Common myeloid progenitor, CD34-positive (primary cell): ENCODE measurements at regions not wholly inside any gene's neighbourhood (a gene's known extent, or its start where the extent isn't known, plus 50 kb on each side); places are given as distances from the start of the nearest gene placed in this dataset.

Experiments used
- CTCF ChIA-PET: fragments of 350-600 bp; sonication (Branson Sonifier 250); formaldehyde crosslinking; loops from one replicate; lab custom pipeline; 2021; ENCODE audit warnings: antibody characterized with exemption; lab: Charles Lee
- POLR2A ChIA-PET: fragments of 350-600 bp; sonication (Branson Sonifier 250); formaldehyde crosslinking; loops from one replicate; lab custom pipeline; 2021; ENCODE audit warnings: antibody characterized with exemption; lab: Charles Lee
- DNase-seq, 3 donors: peaks; one replicate each; pipeline versions ENCODE4 v3.0.0 to v3.0.0-alpha.2; 2013
- H3K27ac ChIP-seq, 2 experiments: 1 replicate in 1 of 2; 2 replicates in 1 of 2; pipeline ENCODE4 v1.7.0; 2013; ENCODE audit warnings: inconsistent platforms in 2 of 2, low read length in 2 of 2, mild to moderate bottlenecking in 2 of 2, low read depth in 1 of 2, moderate library complexity in 1 of 2; ENCODE audit not compliant: severe bottlenecking in 2 of 2, insufficient read depth in 1 of 2, poor library complexity in 1 of 2
- H3K27me3 ChIP-seq, 5 experiments: replicated peaks in 2 of 5; 1 replicate in 3 of 5; 2 replicates in 2 of 5; pipeline versions ENCODE4 v1.6.1 to v1.7.0; 2013; ENCODE audit warnings: low read length in 4 of 5, mild to moderate bottlenecking in 2 of 5, moderate library complexity in 2 of 5, inconsistent platforms in 1 of 5; ENCODE audit not compliant: insufficient read depth in 5 of 5, control insufficient read depth in 4 of 5
- H3K36me3 ChIP-seq, 4 experiments: 1 replicate in 2 of 4; 2 replicates in 2 of 4; pipeline versions ENCODE4 v1.6.1 to v1.7.0; 2013; ENCODE audit warnings: low read length in 3 of 4, control low read depth in 1 of 4, mild to moderate bottlenecking in 1 of 4; ENCODE audit not compliant: control insufficient read depth in 4 of 4, insufficient read depth in 4 of 4
- H3K4me1 ChIP-seq, 4 experiments: 1 replicate in 3 of 4; 2 replicates in 1 of 4; pipeline versions ENCODE4 v1.6.1 to v1.7.1; 2013; ENCODE audit warnings: low read length in 3 of 4, mild to moderate bottlenecking in 3 of 4, control low read depth in 1 of 4, inconsistent platforms in 1 of 4, moderate library complexity in 1 of 4; ENCODE audit not compliant: control insufficient read depth in 4 of 4, insufficient read depth in 4 of 4; ENCODE audit errors: control extremely low read depth in 1 of 4
- H3K4me3 ChIP-seq, 7 experiments: 1 replicate in 4 of 7; 2 replicates in 3 of 7; pipeline versions ENCODE4 v1.5.1 to v1.7.0; 2013; ENCODE audit warnings: mild to moderate bottlenecking in 7 of 7, low read length in 6 of 7, moderate library complexity in 6 of 7, inconsistent platforms in 2 of 7, low read depth in 2 of 7, control low read depth in 1 of 7; ENCODE audit not compliant: insufficient read depth in 4 of 7, control insufficient read depth in 1 of 7; ENCODE audit errors: extremely low read depth in 1 of 7
- H3K9me3 ChIP-seq, 5 experiments: 1 replicate in 4 of 5; 2 replicates in 1 of 5; pipeline versions ENCODE4 v1.6.1 to v1.7.1; 2013; ENCODE audit warnings: low read length in 4 of 5, mild to moderate bottlenecking in 2 of 5, inconsistent platforms in 1 of 5, low read depth in 1 of 5, moderate library complexity in 1 of 5; ENCODE audit not compliant: control insufficient read depth in 4 of 5, insufficient read depth in 2 of 5; ENCODE audit errors: control extremely low read depth in 1 of 5
- WGBS: methylation state at CpG from one replicate; pipeline ENCODE4 v1.1.5; 2013; ENCODE audit not compliant: insufficient coverage; 5-methylcytosine and 5-hydroxymethylcytosine counted together

DNA sequence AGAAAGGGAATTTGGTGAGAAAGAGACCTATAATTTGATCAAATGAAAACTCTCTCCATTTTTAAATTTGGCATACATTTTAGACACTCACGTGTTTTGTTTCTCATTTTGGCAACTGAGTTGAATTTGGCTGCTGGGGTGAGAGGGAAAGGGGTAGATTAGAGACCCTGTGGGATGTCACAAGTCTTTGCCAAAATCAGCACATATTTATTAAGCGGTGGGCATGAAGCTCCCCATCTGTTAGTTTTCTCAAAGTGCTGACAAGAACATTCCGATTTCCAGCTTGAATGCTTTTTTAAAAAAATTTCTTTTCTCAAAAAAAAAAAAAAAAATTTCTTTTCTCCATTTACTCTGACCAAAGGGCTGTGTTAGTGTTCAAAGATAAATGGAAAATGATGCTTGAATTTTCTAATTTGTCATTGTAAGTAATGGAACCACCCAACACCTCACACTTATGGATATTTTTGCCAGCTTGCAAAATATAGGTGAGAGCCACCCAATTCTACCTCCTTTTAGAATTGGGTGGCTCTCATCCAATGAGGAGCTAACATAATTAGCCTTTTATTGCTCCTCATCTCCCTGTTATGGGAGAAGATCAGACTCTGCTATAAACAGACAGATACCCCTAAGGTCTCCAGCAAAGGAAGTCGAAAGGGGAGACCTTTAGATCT is 222.9 kb upstream of the FN1 start:
- WGBS = 100% methylated on average over 2 of the region's 4 CpGs
- no peaks in the 10 kb centered on the region for H3K9me3 ChIP-seq
- H3K27ac ChIP-seq = no peak overlapping the region

GRCh38 chr2:215657844-215658243 is 222.0 kb upstream of the FN1 start:
- Histone ChIP-seq H3K4me1 (no peaks in the 10 kb centered on the region), H3K27ac (no peak overlapping the region), H3K9me3 (no peaks in the 10 kb centered on the region), H3K36me3 (no peaks in the 10 kb centered on the region), H3K27me3 (peaks cover 0 to 2% (median 0%) of the 10 kb centered on the region in 5 experiments), H3K4me3 (no peak overlapping the region)
- ChIA-PET POLR2A (no interaction called here), CTCF (no interaction called here)
- DNase-seq = no peak
- WGBS = 83% methylated on average over 1 of the region's 5 CpGs

More for the DNA sequence above, 222.9 kb upstream of the FN1 start:
- no peaks in the 10 kb centered on the region for H3K4me1 ChIP-seq
- ChIA-PET CTCF (no interaction called here), POLR2A (no interaction called here)
- no peak for DNase-seq
- H3K4me3 ChIP-seq = no peak overlapping the region
- H3K27me3 ChIP-seq = peaks cover 0 to 2% (median 0%) of the 10 kb centered on the region in 5 experiments
- no peaks in the 10 kb centered on the region for H3K36me3 ChIP-seq

DNA sequence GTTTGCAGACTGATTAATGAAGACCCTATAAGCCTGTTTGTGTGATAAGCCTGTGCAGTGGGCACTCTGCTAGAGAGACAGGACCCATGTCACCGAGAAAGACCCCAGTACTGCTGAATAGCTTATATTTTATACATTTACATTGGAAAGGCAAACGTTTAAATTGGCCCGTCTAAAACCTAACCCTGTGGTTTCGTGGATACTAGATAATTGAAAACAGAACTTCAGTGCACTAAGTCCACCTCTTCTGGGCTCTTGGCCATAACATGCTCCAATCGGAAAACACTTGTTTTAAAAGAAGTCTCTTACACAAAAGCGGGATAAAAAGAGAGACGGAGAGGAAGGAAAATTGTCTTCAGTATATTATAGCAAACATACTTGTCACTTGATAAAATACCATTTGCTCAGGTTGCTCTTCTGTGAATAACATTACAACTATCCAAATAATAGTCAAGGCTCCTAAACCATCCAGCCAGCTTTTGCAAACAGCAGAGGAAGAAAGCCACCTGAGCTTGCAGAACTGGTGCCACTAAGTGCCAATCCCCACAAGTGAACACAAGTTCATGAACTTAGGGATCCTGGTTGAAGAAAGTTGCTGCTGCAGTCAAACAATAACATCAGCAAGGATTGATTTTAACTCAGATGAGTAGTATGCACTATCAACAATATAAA is 218.4 kb upstream of the FN1 start:
- ChIA-PET POLR2A (no interaction called here), CTCF (no interaction called here)
- no peak for DNase-seq
- no peaks in the 10 kb centered on the region for H3K9me3 ChIP-seq
- WGBS = 93% methylated on average over 3 of the region's 7 CpGs
- no peak overlapping the region for H3K4me3 ChIP-seq
- H3K27me3 ChIP-seq = no peaks in the 10 kb centered on the region
- H3K4me1 ChIP-seq = no peaks in the 10 kb centered on the region
- no peaks in the 10 kb centered on the region for H3K36me3 ChIP-seq
- no peak overlapping the region for H3K27ac ChIP-seq

DNA sequence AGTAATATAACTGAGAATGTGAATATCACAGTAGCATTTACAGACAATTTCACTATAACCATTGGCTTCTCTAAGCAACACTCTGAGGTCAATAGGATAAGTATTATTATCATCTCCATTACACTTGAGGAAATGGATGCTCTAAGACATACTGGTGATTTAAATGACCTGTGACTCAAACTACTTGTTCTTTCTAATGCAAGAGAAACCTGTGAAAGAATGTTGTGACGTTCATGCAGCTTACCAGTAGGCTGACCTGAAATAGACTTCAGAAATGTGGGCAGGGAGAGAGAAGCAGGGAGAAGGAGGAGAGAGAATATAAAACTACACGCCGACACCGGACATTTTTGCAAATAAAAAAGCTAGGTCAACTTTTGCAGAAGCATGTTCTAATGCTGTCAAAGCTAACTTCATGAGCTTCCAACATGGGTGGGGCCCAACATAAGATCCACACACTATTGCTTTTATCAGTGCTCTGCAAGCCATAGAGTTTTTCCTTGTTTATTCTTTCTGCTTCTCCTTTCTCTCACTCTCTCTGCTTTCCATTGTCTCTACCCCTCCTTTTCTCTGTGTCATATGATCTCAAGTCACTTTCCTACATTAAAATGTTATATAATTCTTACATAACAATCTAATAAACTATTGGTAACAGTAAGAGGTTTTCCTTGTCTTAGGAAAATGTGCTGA is 217.6 kb upstream of the FN1 start:
- no peaks in the 10 kb centered on the region for H3K9me3 ChIP-seq
- H3K4me1 ChIP-seq = no peaks in the 10 kb centered on the region
- ChIA-PET POLR2A (no interaction called here), CTCF (no interaction called here)
- no peaks in the 10 kb centered on the region for H3K36me3 ChIP-seq
- no peaks in the 10 kb centered on the region for H3K27me3 ChIP-seq
- no peak overlapping the region for H3K27ac ChIP-seq
- no peak for DNase-seq
- WGBS = 100% methylated on average over 1 of the region's 4 CpGs
- no peak overlapping the region for H3K4me3 ChIP-seq

- Histone ChIP-seq H3K27me3 (no peaks in the 10 kb centered on the region), H3K27ac (no peak overlapping the region), H3K4me1 (no peaks in the 10 kb centered on the region), H3K9me3 (no peaks in the 10 kb centered on the region), H3K4me3 (no peak overlapping the region), H3K36me3 (no peaks in the 10 kb centered on the region)
- CTCF ChIA-PET = no interaction called here
- POLR2A ChIA-PET = no interaction called here
- no peak for DNase-seq
- 100% methylated on average over 1 of the region's 2 CpGs for WGBS
Measured at GRCh38 chr2:215652388-215652787, 216.5 kb upstream of the FN1 start.

DNA sequence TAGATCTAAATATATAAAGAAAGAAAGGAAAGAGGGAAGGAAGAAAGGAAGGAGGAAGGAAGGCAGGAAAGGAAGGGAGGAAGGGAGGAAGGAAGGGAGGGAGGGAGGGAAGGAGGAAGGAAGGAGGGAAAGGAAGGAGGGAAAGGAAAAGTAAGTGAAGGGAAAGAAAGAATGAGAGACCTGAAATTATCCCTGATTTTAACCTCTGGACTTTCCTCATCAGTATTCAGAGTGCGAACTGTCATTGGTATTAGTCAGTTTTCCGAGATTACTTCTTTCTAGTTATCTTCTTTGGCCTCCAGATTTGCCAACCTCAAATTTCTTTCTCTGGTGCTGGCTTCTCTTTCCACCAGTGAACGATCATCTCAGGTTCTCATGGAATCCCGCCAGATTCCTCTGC is 215.5 kb upstream of the FN1 start:
- ChIA-PET CTCF (no interaction called here), POLR2A (no interaction called here)
- Histone ChIP-seq H3K4me3 (no peak overlapping the region), H3K9me3 (no peaks in the 10 kb centered on the region), H3K27me3 (no peaks in the 10 kb centered on the region), H3K27ac (no peak overlapping the region), H3K4me1 (no peaks in the 10 kb centered on the region), H3K36me3 (no peaks in the 10 kb centered on the region)
- DNase-seq = no peak
- 94% methylated on average over 4 of the region's 4 CpGs for WGBS

- POLR2A ChIA-PET = no interaction called here
- H3K27me3 ChIP-seq = no peaks in the 10 kb centered on the region
- H3K4me3 ChIP-seq = no peak overlapping the region
- no peak overlapping the region for H3K27ac ChIP-seq
- no peak for DNase-seq
- H3K9me3 ChIP-seq = no peaks in the 10 kb centered on the region
- H3K4me1 ChIP-seq = no peaks in the 10 kb centered on the region
- CTCF ChIA-PET = no interaction called here
- H3K36me3 ChIP-seq = no peaks in the 10 kb centered on the region
- WGBS = 98% methylated on average over 5 of the region's 7 CpGs
Measured at GRCh38 chr2:215644233-215644897, 208.5 kb upstream of the FN1 start.
